ENCODE measurements at regions not wholly inside any gene's neighbourhood (a gene's known extent, or its start where the extent isn't known, plus 50 kb on each side); places are given as distances from the start of the nearest gene placed in this dataset.

DNA sequence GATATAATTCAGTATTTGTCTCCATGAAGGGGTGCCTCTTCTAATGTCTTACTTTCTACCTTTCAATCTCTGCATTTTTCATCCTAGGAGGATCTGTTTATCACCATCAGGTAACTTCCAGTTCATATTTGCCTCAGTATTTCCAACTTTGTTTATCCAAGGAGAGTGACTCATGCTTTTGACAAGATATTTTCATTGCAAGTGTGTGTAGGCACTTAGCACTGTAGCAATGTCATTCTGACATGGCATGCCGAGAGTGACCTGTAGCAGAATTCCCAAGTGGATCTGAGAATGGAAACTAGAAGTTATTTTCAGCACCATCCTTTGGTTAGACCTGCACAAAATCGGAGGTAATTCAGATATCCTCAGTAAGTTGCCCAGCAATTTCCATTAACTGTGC, 129.9 kb downstream of the INHBA start:
- TF ChIP-seq CEBPB (IDR thresholded peaks at IDR 0.05; ENCODE audit: borderline replicate concordance in 1 of 2, low read depth in 2 of 2, low read length in 2 of 2), result no peak
- TF ChIP-seq BRCA1 (IDR thresholded peaks at IDR 0.05; ENCODE audit: low read depth, low read length), result no peak

Data from GM12878 (cell line).